SU-DHL-6 (cell line): ENCODE measurements at regions not wholly inside any gene's neighbourhood (a gene's known extent, or its start where the extent isn't known, plus 50 kb on each side); places are given as distances from the start of the nearest gene placed in this dataset.

Experiments
- H2AFZ ChIP-seq: fragments of 200-600 bp; sonication (generic); 2 replicates; pipeline ENCODE4 v1.6.1; 2014; ENCODE audit warnings: low read depth, mild to moderate bottlenecking, moderate library complexity, mixed read lengths, antibody characterized with exemption, low read length; ENCODE audit not compliant: severe bottlenecking
- H3F3A ChIP-seq: fragments of 200-600 bp; shearing (Covaris generic); 2 replicates; pipeline ENCODE4 v1.6.0; 2016; ENCODE audit warnings: antibody characterized with exemption, mild to moderate bottlenecking; ENCODE audit not compliant: insufficient read depth
- H3K27ac ChIP-seq: fragments of 200-600 bp; sonication (generic); 2 replicates; pipeline ENCODE4 v1.5.1; 2016; ENCODE audit warnings: low read depth, mild to moderate bottlenecking, low read length, moderate library complexity, mixed read lengths
- H3K27me3 ChIP-seq: fragments of 200-600 bp; sonication (generic), shearing (Covaris generic); 2 replicates; pipeline ENCODE4 v1.6.0; 2014; ENCODE audit warnings: mild to moderate bottlenecking, low read length
- H3K36me3 ChIP-seq: fragments of 200-600 bp; sonication (generic); 2 replicates; pipeline ENCODE4 v1.6.1; 2014; ENCODE audit warnings: mild to moderate bottlenecking, low read length, mixed read lengths
- H3K4me2 ChIP-seq: fragments of 300-600, 200-600 bp; shearing (Covaris generic), sonication (generic); 2 replicates; pipeline ENCODE4 v1.6.0; 2014; ENCODE audit warnings: low read length, low read depth, mild to moderate bottlenecking; ENCODE audit not compliant: poor library complexity, severe bottlenecking
- H3K4me3 ChIP-seq: fragments of 200-600 bp; sonication (generic); 2 replicates; pipeline ENCODE4 v1.5.1; 2014; ENCODE audit warnings: antibody characterized with exemption, low read length, mild to moderate bottlenecking, mixed read lengths; ENCODE audit not compliant: insufficient read depth, poor library complexity, severe bottlenecking
- H3K79me2 ChIP-seq: fragments of 200-600 bp; sonication (generic); 2 replicates; pipeline ENCODE4 v1.6.1; 2014; ENCODE audit warnings: mild to moderate bottlenecking, low read length, moderate library complexity; ENCODE audit not compliant: insufficient read depth
- H3K9ac ChIP-seq: fragments of 200-600 bp; sonication (generic); 2 replicates; pipeline ENCODE4 v1.7.0; 2014; ENCODE audit warnings: mild to moderate bottlenecking, low read length
- H3K9me2 ChIP-seq: fragments of 200-600 bp; sonication (generic); replicated peaks from 2 replicates; pipeline ENCODE4 v1.6.1; 2014; ENCODE audit warnings: low read length; ENCODE audit not compliant: insufficient read depth
- H3K9me3 ChIP-seq: fragments of 200-600 bp; sonication (generic); 2 replicates; pipeline ENCODE4 v1.6.1; 2014; ENCODE audit warnings: low read length, mixed read lengths; ENCODE audit not compliant: insufficient read depth
- H4K20me1 ChIP-seq: fragments of 200-600 bp; sonication (generic); 2 replicates; pipeline ENCODE4 v1.6.1; 2014; ENCODE audit warnings: low read depth, mild to moderate bottlenecking, antibody characterized with exemption, low read length, moderate library complexity, mixed read lengths
- CTCF ChIP-seq: fragments of 200-600 bp; sonication (generic); IDR thresholded peaks from one replicate; pipeline ENCODE4 v1.5.1; 2017; ENCODE audit warnings: antibody characterized with exemption, mild to moderate bottlenecking, low read length, moderate library complexity; ENCODE audit not compliant: insufficient read depth, poor library complexity, severe bottlenecking
- EZH2phosphoT487 ChIP-seq: fragments of 200-600 bp; sonication (generic), shearing (Covaris generic); conservative IDR thresholded peaks from 2 replicates; pipeline ENCODE4 v1.6.1; 2018; ENCODE audit warnings: mild to moderate bottlenecking, antibody characterized with exemption, low read length, moderate library complexity, mixed read lengths

- no peak overlapping the region for H3K27ac ChIP-seq
- no peak overlapping the region for H3K4me3 ChIP-seq
- no peaks in the 10 kb centered on the region for H4K20me1 ChIP-seq
- H3K79me2 ChIP-seq, result no peaks in the 10 kb centered on the region
- H3K27me3 ChIP-seq, result no peaks in the 10 kb centered on the region
- TF ChIP-seq EZH2phosphoT487, result no peak
- TF ChIP-seq CTCF, result no peak
- no peak overlapping the region for H2AFZ ChIP-seq
- H3K9ac ChIP-seq, result no peak overlapping the region
- H3F3A ChIP-seq, result no peaks in the 10 kb centered on the region
- H3K9me3 ChIP-seq, result no peaks in the 10 kb centered on the region
- no peaks in the 10 kb centered on the region for H3K9me2 ChIP-seq
- no peaks in the 10 kb centered on the region for H3K36me3 ChIP-seq
- no peak overlapping the region for H3K4me2 ChIP-seq
Measured at GRCh38 chr4:13966231-13967195, 339.0 kb upstream of the BOD1L1 start.

GRCh38 chr4:13968723-13969122, 341.2 kb upstream of the BOD1L1 start:
- no peaks in the 10 kb centered on the region for H3K79me2 ChIP-seq
- H3K4me3 ChIP-seq, result no peak overlapping the region
- no peaks in the 10 kb centered on the region for H3F3A ChIP-seq
- H2AFZ ChIP-seq, result no peak overlapping the region
- no peak overlapping the region for H3K27ac ChIP-seq
- H3K27me3 ChIP-seq, result no peaks in the 10 kb centered on the region
- H3K4me2 ChIP-seq, result no peak overlapping the region
- H3K9me2 ChIP-seq, result no peaks in the 10 kb centered on the region
- no peak overlapping the region for H3K9ac ChIP-seq
- H4K20me1 ChIP-seq, result no peaks in the 10 kb centered on the region
- TF ChIP-seq EZH2phosphoT487 (no peak), CTCF (no peak)
- H3K9me3 ChIP-seq, result no peaks in the 10 kb centered on the region
- no peaks in the 10 kb centered on the region for H3K36me3 ChIP-seq

GRCh38 chr4:13970349-13970748, 342.8 kb upstream of the BOD1L1 start:
- no peaks in the 10 kb centered on the region for H3F3A ChIP-seq
- no peak overlapping the region for H3K9ac ChIP-seq
- TF ChIP-seq EZH2phosphoT487 (no peak), CTCF (no peak)
- no peak overlapping the region for H2AFZ ChIP-seq
- H3K27me3 ChIP-seq, result no peaks in the 10 kb centered on the region
- no peak overlapping the region for H3K4me2 ChIP-seq
- H3K27ac ChIP-seq, result no peak overlapping the region
- no peaks in the 10 kb centered on the region for H4K20me1 ChIP-seq
- H3K79me2 ChIP-seq, result no peaks in the 10 kb centered on the region
- no peaks in the 10 kb centered on the region for H3K9me3 ChIP-seq
- no peaks in the 10 kb centered on the region for H3K9me2 ChIP-seq
- no peak overlapping the region for H3K4me3 ChIP-seq
- H3K36me3 ChIP-seq, result no peaks in the 10 kb centered on the region
